ENCODE measurements at regions not wholly inside any gene's neighbourhood (a gene's known extent, or its start where the extent isn't known, plus 50 kb on each side); places are given as distances from the start of the nearest gene placed in this dataset.

DNA sequence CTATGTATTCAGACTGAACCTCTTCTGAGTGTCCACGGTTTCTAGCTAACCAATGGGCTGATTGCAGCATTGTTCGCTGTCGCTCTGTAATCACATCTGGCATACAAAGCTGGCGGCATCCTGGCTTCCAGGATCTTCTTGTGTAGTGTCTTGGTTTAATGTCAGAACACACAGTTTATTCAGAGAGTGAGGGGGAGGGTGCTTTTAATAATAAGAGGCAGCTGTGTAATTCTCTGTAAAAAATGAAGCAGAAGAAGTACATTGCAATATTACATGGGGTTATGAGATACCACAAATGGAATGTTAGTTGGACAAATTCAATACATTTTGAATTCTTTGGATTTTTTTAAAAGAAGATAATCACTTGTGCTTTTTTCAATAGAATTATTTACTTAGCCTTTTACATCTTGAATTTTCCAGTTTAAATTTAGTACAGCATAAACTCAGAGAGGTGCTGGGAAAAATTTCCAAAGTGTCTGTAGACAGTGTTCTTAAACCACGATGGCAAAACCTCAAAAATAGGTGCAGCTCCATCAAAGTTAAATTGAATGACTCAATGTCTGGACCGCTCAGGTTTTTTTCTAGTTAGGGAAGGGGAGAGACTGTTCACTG lies 206.0 kb downstream of the PCSK1 start:
- no peak overlapping the region for H4K5ac ChIP-seq (ENCODE audit: insufficient read length, low read depth, low read length)
- H3K23ac ChIP-seq (ENCODE audit: insufficient read length): no peak overlapping the region
- H3K4me2 ChIP-seq (ENCODE audit: insufficient read depth in 1 of 2, low read depth in 2 of 2, low read length in 2 of 2): no peak overlapping the region
- ChIA-PET POLR2A (ENCODE audit: partially characterized antibody) (no interaction called here), CTCF (ENCODE audit: partially characterized antibody) (interaction anchor here (0.6 to 1.4 kb wide), 4 partner anchors 72 to 239 kb away, joined by 3 to 4 read pairs (median 3); no protein-coding TSS in a partner anchor)
- H2AFZ ChIP-seq (ENCODE audit: low read length): no peak overlapping the region; the same call in 1 of the 2 replicates
- TF ChIP-seq CBX8 (IDR thresholded peaks at IDR 0.05; ENCODE audit: borderline replicate concordance, low read depth, low read length): no peak
- TF ChIP-seq JUND (IDR thresholded peaks at IDR 0.05; ENCODE audit: low read length): no peak
- TF ChIP-seq TEAD4 (IDR thresholded peaks at IDR 0.05; ENCODE audit: low read depth, low read length): no peak
- no peak for TF ChIP-seq HDAC2 (IDR thresholded peaks at IDR 0.05; ENCODE audit: borderline replicate concordance in 1 of 2, low read depth in 2 of 2, low read length in 2 of 2)
- H3K4me1 ChIP-seq (replicated peaks in 1 of 4; ENCODE audit: control insufficient read depth in 3 of 4, insufficient read depth in 4 of 4, low read length in 3 of 4): no peaks in the 10 kb centered on the region
- no peaks in the 10 kb centered on the region; the same call in 1 of the 2 replicates for H3K23me2 ChIP-seq (ENCODE audit: low read depth, low read length)
- no peaks in the 10 kb centered on the region for H4K20me1 ChIP-seq (replicated peaks in 1 of 2; ENCODE audit: control insufficient read depth in 1 of 2, insufficient read depth in 2 of 2, low read length in 2 of 2)
- no peak overlapping the region for H2AK5ac ChIP-seq (ENCODE audit: low read depth, low read length)
- no peak overlapping the region for H3K9ac ChIP-seq (replicated peaks in 1 of 4; ENCODE audit: extremely low read depth in 1 of 4, low read depth in 3 of 4, low read length in 3 of 4)
- H4K91ac ChIP-seq (replicated peaks; ENCODE audit: insufficient read length, low read length): no peak overlapping the region
- no peaks in the 10 kb centered on the region for H3K36me3 ChIP-seq (ENCODE audit: control insufficient read depth in 2 of 4, insufficient read depth in 4 of 4, low read length in 3 of 4)
- H4K8ac ChIP-seq (ENCODE audit: extremely low read depth, insufficient read depth, low read length): no peak overlapping the region
- DNase-seq (ENCODE audit: low read depth in 1 of 2, low spot score in 2 of 2) (no peak), FAIRE-seq (no peak)
- H3K79me1 ChIP-seq (ENCODE audit: low read depth, low read length): no peaks in the 10 kb centered on the region
- no peaks in the 10 kb centered on the region; a peak in 1 of 4 replicates for H3K9me3 ChIP-seq (ENCODE audit: insufficient read depth in 2 of 2, low read depth in 1 of 2, low read length in 1 of 2)
- no peak overlapping the region for H3K27ac ChIP-seq (ENCODE audit: low read depth, low read length)
- no peak overlapping the region for H3K4me3 ChIP-seq (ENCODE audit: extremely low read depth in 1 of 4, insufficient read depth in 2 of 4, low read depth in 3 of 4, low read length in 4 of 4)
- no peak overlapping the region for H3K14ac ChIP-seq (ENCODE audit: insufficient read length)
- H2BK120ac ChIP-seq (replicated peaks; ENCODE audit: low read depth, low read length): no peak overlapping the region
- no peak overlapping the region for H3K56ac ChIP-seq (replicated peaks; ENCODE audit: insufficient read length, low read depth, low read length)
- no peak overlapping the region for H3K18ac ChIP-seq (ENCODE audit: extremely low read depth, low read length)
- 92% methylated on average over 6 of the region's 6 CpGs; no CpG with 5 or more reads in 1 of the 2 experiments for WGBS, 2 experiments (ENCODE audit: extremely low coverage in 1 of 2, insufficient coverage in 1 of 2, insufficient read length in 1 of 2, insufficient replicate concordance in 2 of 2, low coverage in 1 of 2, low lambda C conversion rate in 2 of 2, missing lambda C conversion rate in 1 of 2)
- no peak overlapping the region for H2BK20ac ChIP-seq (ENCODE audit: low read length)
- no peak overlapping the region for H2BK12ac ChIP-seq (ENCODE audit: low read depth, low read length)
- H3K4ac ChIP-seq (replicated peaks; ENCODE audit: insufficient read length, low read depth, low read length): no peak overlapping the region
- no peaks in the 10 kb centered on the region for H3K27me3 ChIP-seq (replicated peaks in 1 of 4; ENCODE audit: control insufficient read depth in 3 of 4, extremely low read depth in 1 of 4, insufficient read depth in 3 of 4, low read length in 3 of 4)
- no peak overlapping the region for H2BK15ac ChIP-seq (ENCODE audit: low read length)
- H3K79me2 ChIP-seq (ENCODE audit: control insufficient read depth in 1 of 2, insufficient read depth in 2 of 2, low read length in 2 of 2): no peaks in the 10 kb centered on the region
- H2BK5ac ChIP-seq (ENCODE audit: low read depth, low read length): no peak overlapping the region

Measured in H1 (cell line).